Stomach (tissue), 4 donors: ENCODE measurements at regions not wholly inside any gene's neighbourhood (a gene's known extent, or its start where the extent isn't known, plus 50 kb on each side); places are given as distances from the start of the nearest gene placed in this dataset.

Source experiments
- POLR2A ChIP-seq, 4 donors: fragments of 450-650 bp; IDR thresholded peaks; one replicate each; pipeline ENCODE4 v1.6.1; 2016; ENCODE audit warnings: antibody characterized with exemption in 4 of 4, control low read depth in 2 of 4, mild to moderate bottlenecking in 1 of 4, moderate library complexity in 1 of 4
- TF ChIP-seq, protein P1 (sequence below), 7 experiments: fragments of 450-650 bp in 4 of 7; fragments of 200-600 bp in 3 of 7; sonication (generic) in 3 of 7; IDR thresholded peaks; one replicate each; pipeline ENCODE4 v1.5.1; 2016 to 2019; ENCODE audit warnings: antibody characterized with exemption in 7 of 7, control low read depth in 2 of 7, mild to moderate bottlenecking in 1 of 7

DNA sequence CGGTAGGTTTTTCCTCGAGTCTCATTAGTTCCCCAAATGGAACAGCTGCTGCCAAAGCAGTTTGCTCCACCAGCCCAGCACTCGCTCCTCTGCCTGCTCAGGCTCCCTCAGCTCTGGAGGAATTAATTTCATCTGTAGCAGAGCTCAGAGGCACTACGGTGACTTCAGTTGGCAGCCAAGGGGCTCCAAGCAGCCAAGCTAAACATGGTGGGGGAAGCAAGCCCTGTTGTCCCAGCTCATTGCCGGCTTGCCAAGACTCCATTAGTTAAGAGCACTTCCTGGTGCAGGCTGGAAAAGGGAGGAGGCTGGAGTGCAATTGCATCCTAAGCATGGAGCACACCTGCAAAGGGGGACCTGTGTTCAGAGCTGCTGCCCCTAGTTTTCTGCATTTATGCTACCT, 78.7 kb upstream of the GPRC5B start:
- TF ChIP-seq, protein P1, sequence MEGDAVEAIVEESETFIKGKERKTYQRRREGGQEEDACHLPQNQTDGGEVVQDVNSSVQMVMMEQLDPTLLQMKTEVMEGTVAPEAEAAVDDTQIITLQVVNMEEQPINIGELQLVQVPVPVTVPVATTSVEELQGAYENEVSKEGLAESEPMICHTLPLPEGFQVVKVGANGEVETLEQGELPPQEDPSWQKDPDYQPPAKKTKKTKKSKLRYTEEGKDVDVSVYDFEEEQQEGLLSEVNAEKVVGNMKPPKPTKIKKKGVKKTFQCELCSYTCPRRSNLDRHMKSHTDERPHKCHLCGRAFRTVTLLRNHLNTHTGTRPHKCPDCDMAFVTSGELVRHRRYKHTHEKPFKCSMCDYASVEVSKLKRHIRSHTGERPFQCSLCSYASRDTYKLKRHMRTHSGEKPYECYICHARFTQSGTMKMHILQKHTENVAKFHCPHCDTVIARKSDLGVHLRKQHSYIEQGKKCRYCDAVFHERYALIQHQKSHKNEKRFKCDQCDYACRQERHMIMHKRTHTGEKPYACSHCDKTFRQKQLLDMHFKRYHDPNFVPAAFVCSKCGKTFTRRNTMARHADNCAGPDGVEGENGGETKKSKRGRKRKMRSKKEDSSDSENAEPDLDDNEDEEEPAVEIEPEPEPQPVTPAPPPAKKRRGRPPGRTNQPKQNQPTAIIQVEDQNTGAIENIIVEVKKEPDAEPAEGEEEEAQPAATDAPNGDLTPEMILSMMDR (IDR thresholded peaks at IDR 0.05), result no peak
- TF ChIP-seq POLR2A (IDR thresholded peaks at IDR 0.05), result no peak
